K562 (cell line): ENCODE measurements at regions not wholly inside any gene's neighbourhood (a gene's known extent, or its start where the extent isn't known, plus 50 kb on each side); places are given as distances from the start of the nearest gene placed in this dataset.

ENCODE experiments used
- ATAC-seq: fragments of 200-7000 bp; cut with Tn5 transposase; 3 replicates; pipeline ENCODE4 v1.9.1; 2020; ENCODE audit warnings: moderate library complexity
- BruUV-seq: library from RNA; stranded (reverse); fragments of 400-500 nt; replicated peaks from 2 replicates; lab custom pipeline; 2021; lab: Mats Ljungman, UMichigan
- CTCF ChIA-PET: fragments of 300-600 bp; formaldehyde crosslinking; extraction: SDS; loops from one replicate; lab custom pipeline; 2021; ENCODE audit warnings: low intra/inter-chr PET ratio; lab: Yijun Ruan, JAX
- POLR2A ChIA-PET: fragments of 300-600, 350-650 bp; sonication (Branson Sonifier 250); formaldehyde crosslinking; extraction: SDS; loops from one replicate; lab custom pipeline; 2021; ENCODE audit warnings: antibody characterized with exemption, inconsistent platforms; lab: Yijun Ruan, JAX
- DNase-seq, 4 experiments: peaks; one replicate each; pipeline versions ENCODE4 v3.0.0 to v3.0.0-alpha.2; 2011 to 2018; ENCODE audit warnings: low spot score in 3 of 4, mixed read lengths in 3 of 4; ENCODE audit errors: extremely low read depth in 1 of 4
- FAIRE-seq: peaks from 2 replicates; lab custom pipeline; 2011; peaks lifted over from hg19 to GRCh38; lab: Jason Lieb, UNC
- H2AFZ ChIP-seq: 2 replicates; pipeline ENCODE4 v1.6.0; 2011; ENCODE audit warnings: low read depth, low read length, control low read depth, inconsistent platforms
- H3K27ac ChIP-seq: fragments of 200-600 bp; 3 replicates; pipeline ENCODE4 v1.8.0; 2011; ENCODE audit warnings: low read depth, mild to moderate bottlenecking, control low read depth, inconsistent platforms, low read length, moderate library complexity, mixed read lengths; ENCODE audit errors: extremely low read depth
- H3K27me3 ChIP-seq, 2 experiments: fragments of 300-600 bp in 1 of 2; 2 replicates in 1 of 2; 3 replicates in 1 of 2; pipeline versions ENCODE4 v1.6.0 to v1.8.0; 2011; ENCODE audit warnings: inconsistent platforms in 2 of 2, low read length in 2 of 2, mild to moderate bottlenecking in 1 of 2, mixed read lengths in 1 of 2, moderate library complexity in 1 of 2; ENCODE audit not compliant: control insufficient read depth in 2 of 2, insufficient read depth in 2 of 2
- H3K36me3 ChIP-seq: fragments of 300-600 bp; 3 replicates; pipeline ENCODE4 v1.8.0; 2011; ENCODE audit warnings: mild to moderate bottlenecking, low read length, inconsistent platforms; ENCODE audit not compliant: control insufficient read depth, insufficient read depth
- H3K4me1 ChIP-seq, 2 experiments: fragments of 200-600 bp in 1 of 2; replicated peaks in 1 of 2; 2 replicates in 1 of 2; 3 replicates in 1 of 2; pipeline versions ENCODE4 v1.5.1 to v1.8.0; 2011; ENCODE audit warnings: inconsistent platforms in 2 of 2, low read length in 2 of 2, mild to moderate bottlenecking in 1 of 2, mixed read lengths in 1 of 2, moderate library complexity in 1 of 2; ENCODE audit not compliant: control insufficient read depth in 2 of 2, insufficient read depth in 2 of 2
- H3K4me2 ChIP-seq: 2 replicates; pipeline ENCODE4 v1.6.1; 2011; ENCODE audit warnings: low read length, control low read depth, inconsistent platforms, mixed read lengths; ENCODE audit not compliant: insufficient read depth
- H3K4me3 ChIP-seq: fragments of 200-600 bp; sonication (generic), shearing (Covaris generic); 2 replicates; pipeline ENCODE4 v1.5.1; 2016; ENCODE audit warnings: control low read depth, inconsistent platforms
- H3K79me2 ChIP-seq: fragments of 200-600 bp; 3 replicates; pipeline ENCODE4 v1.8.0; 2011; ENCODE audit warnings: low read length, inconsistent platforms; ENCODE audit not compliant: control insufficient read depth, insufficient read depth
- H3K9ac ChIP-seq, 2 experiments: 2 replicates each; pipeline versions ENCODE4 v1.6.0 to v1.6.1; 2011; ENCODE audit warnings: low read depth in 2 of 2, low read length in 2 of 2, control low read depth in 1 of 2, inconsistent platforms in 1 of 2, mild to moderate bottlenecking in 1 of 2, mixed read lengths in 1 of 2; ENCODE audit not compliant: insufficient read depth in 1 of 2
- H3K9me1 ChIP-seq: one replicate; pipeline ENCODE4 v1.6.0; 2011; ENCODE audit warnings: inconsistent platforms, mild to moderate bottlenecking, low read length, moderate library complexity; ENCODE audit not compliant: control insufficient read depth, insufficient read depth
- H3K9me3 ChIP-seq: replicated peaks from 2 replicates; pipeline ENCODE4 v1.5.1; 2011; ENCODE audit warnings: low read depth, low read length, inconsistent platforms; ENCODE audit not compliant: control insufficient read depth, insufficient read depth
- H4K20me1 ChIP-seq: replicated peaks from 2 replicates; pipeline ENCODE4 v1.6.1; 2011; ENCODE audit warnings: low read length, inconsistent platforms, mixed read lengths; ENCODE audit not compliant: control insufficient read depth, insufficient read depth
- FOXJ2 ChIP-seq: fragments of 200-800 bp; sonication (Bioruptor generic); IDR thresholded peaks from 2 replicates; pipeline ENCODE4 v1.6.1; 2016; ENCODE audit warnings: missing genetic modification characterization, missing compliant biosample characterization
- TCFL5 ChIP-seq: fragments of 250-450 bp; sonication (Bioruptor Pico); conservative IDR thresholded peaks from 2 replicates; pipeline ENCODE4 v1.6.1; 2021; ENCODE audit warnings: mild to moderate bottlenecking, moderate library complexity, matching md5 sums
- TSHZ1 ChIP-seq: fragments of 250-450 bp; sonication (Bioruptor Pico); IDR thresholded peaks from 2 replicates; pipeline ENCODE4 v1.4.0; 2020; ENCODE audit warnings: mild to moderate bottlenecking, moderate library complexity
- ZNF217 ChIP-seq: sonication (generic); formaldehyde crosslinking; IDR thresholded peaks from 2 replicates; pipeline ENCODE4 v1.8.0; 2022; ENCODE audit warnings: mild to moderate bottlenecking, missing genetic modification reagents
- WGBS: fragments of 100-300 bp; shearing (Covaris generic); methylation state at CpG from one replicate; pipeline ENCODE4 v1.1.6; 2016; ENCODE audit warnings: low coverage, mixed read lengths; ENCODE audit not compliant: insufficient coverage; ENCODE audit errors: missing lambda C conversion rate; 5-methylcytosine and 5-hydroxymethylcytosine counted together
- in situ Hi-C: fragments of 300-500 bp; cut with MboI; formaldehyde crosslinking; loops from 4 replicates; pipeline ENCODE4 v1.15.0; 2018; ENCODE audit warnings: inconsistent platforms, mixed read lengths
- intact Hi-C: fragments of 100-400 bp; cut with micrococcal nuclease; formaldehyde crosslinking; loops from 2 replicates; pipeline ENCODE4 v1.14.2; 2022

GRCh38 chr5:6827526-6828219 lies 114.4 kb downstream of the TENT4A start:
- in situ Hi-C loops, result loop anchor here (10.0 kb wide), 1 partner anchor 927 kb away; no protein-coding TSS in a partner anchor
- no peak overlapping the region for H2AFZ ChIP-seq
- peaks cover 0 to 4% of the 10 kb centered on the region in 2 experiments; a peak in 1 of 5 replicates for H3K4me1 ChIP-seq
- ATAC-seq (no peak), FAIRE-seq (no peak), DNase-seq (no peak)
- WGBS, result 0% methylated on average over 9 of the region's 9 CpGs
- no peak overlapping the region for H3K9ac ChIP-seq
- ChIA-PET CTCF (interaction anchor here (0.6 kb wide), 1 partner anchor 219 kb away, joined by 6 read pairs; no protein-coding TSS in a partner anchor), POLR2A (no interaction called here)
- TF ChIP-seq TCFL5 (CRISPR knock-in tag) (no peak), FOXJ2 (tag) (no peak), TSHZ1 (CRISPR knock-in tag) (no peak), ZNF217 (CRISPR knock-in tag) (no peak)
- BruUV-seq, result no TSS peak
- intact Hi-C loops, result no loop called here
- H3K36me3 ChIP-seq, result no peaks in the 10 kb centered on the region
- no peak overlapping the region for H3K4me3 ChIP-seq
- peaks cover 0 to 6% of the 10 kb centered on the region in 2 experiments; a peak in 1 of 5 replicates for H3K27me3 ChIP-seq
- H3K4me2 ChIP-seq, result no peak overlapping the region
- H3K79me2 ChIP-seq, result no peaks in the 10 kb centered on the region
- H3K9me1 ChIP-seq, result no peaks in the 10 kb centered on the region
- no peak overlapping the region for H3K27ac ChIP-seq
- peaks cover 4% of the 10 kb centered on the region for H3K9me3 ChIP-seq
- H4K20me1 ChIP-seq, result no peaks in the 10 kb centered on the region
